ENCODE measurements at regions not wholly inside any gene's neighbourhood (a gene's known extent, or its start where the extent isn't known, plus 50 kb on each side); places are given as distances from the start of the nearest gene placed in this dataset.

- Histone ChIP-seq H3K4me1 (ENCODE audit: insufficient read depth, low read length) (no peaks in the 10 kb centered on the region), H3K4me3 (ENCODE audit: low read length) (no peak overlapping the region), H3K9ac (ENCODE audit: low read length) (no peak overlapping the region), H3K27me3 (ENCODE audit: low read length) (peaks cover 13% of the 10 kb centered on the region), H3K79me2 (ENCODE audit: low read length) (no peaks in the 10 kb centered on the region), H4K20me1 (ENCODE audit: low read length) (no peaks in the 10 kb centered on the region), H3K27ac (ENCODE audit: low read length) (no peak overlapping the region), H3K4me2 (ENCODE audit: low read length) (no peak overlapping the region), H3K9me2 (replicated peaks; ENCODE audit: low read length) (no peaks in the 10 kb centered on the region), H3F3A (ENCODE audit: low read length, unreplicated experiment) (no peaks in the 10 kb centered on the region), H3K36me3 (ENCODE audit: low read depth, low read length) (no peaks in the 10 kb centered on the region), H3K9me3 (ENCODE audit: low read length) (no peaks in the 10 kb centered on the region), H2AFZ (ENCODE audit: low read length) (no peak overlapping the region)
- no TSS peak for BruUV-seq (replicated peaks)
- DNase-seq (no peak), ATAC-seq (no peak)
- ChIA-PET POLR2A (ENCODE audit: unreplicated experiment) (no interaction called here), CTCF (no interaction called here)
- intact Hi-C loops (cut with micrococcal nuclease): no loop called here
- TF ChIP-seq CTCF (conservative IDR thresholded peaks at IDR 0.05; ENCODE audit: low read depth, low read length): no peak
- TF ChIP-seq EZH2phosphoT487 (IDR thresholded peaks at IDR 0.05; ENCODE audit: borderline replicate concordance, low read length): no peak
- no peak for TF ChIP-seq EZH2 (IDR thresholded peaks at IDR 0.05; ENCODE audit: low read length, unreplicated experiment)
Observed at GRCh38 chr4:57168982-57169381, 58.8 kb upstream of the IGFBP7 start.

- no peaks in the 10 kb centered on the region for H3K9me2 ChIP-seq (replicated peaks; ENCODE audit: low read length)
- no peaks in the 10 kb centered on the region for H3K9me3 ChIP-seq (ENCODE audit: low read length)
- ATAC-seq (peak; percentile 98), DNase-seq (peak; percentile 90)
- no peaks in the 10 kb centered on the region for H3K79me2 ChIP-seq (ENCODE audit: low read length)
- BruUV-seq (replicated peaks): no TSS peak
- no peaks in the 10 kb centered on the region for H3F3A ChIP-seq (ENCODE audit: low read length, unreplicated experiment)
- no peaks in the 10 kb centered on the region for H4K20me1 ChIP-seq (ENCODE audit: low read length)
- H3K27me3 ChIP-seq (ENCODE audit: low read length): peaks cover 13% of the 10 kb centered on the region
- H3K36me3 ChIP-seq (ENCODE audit: low read depth, low read length): no peaks in the 10 kb centered on the region
- H3K4me3 ChIP-seq (ENCODE audit: low read length): peak overlapping the region; percentile 83
- POLR2A ChIA-PET (ENCODE audit: unreplicated experiment): interaction anchor here (0.6 kb wide), 1 partner anchor 319 kb away, joined by 3 read pairs; no protein-coding TSS in a partner anchor
- peak overlapping the region; percentile 100 for H3K4me2 ChIP-seq (ENCODE audit: low read length)
- TF ChIP-seq CTCF (conservative IDR thresholded peaks at IDR 0.05; ENCODE audit: low read depth, low read length) (peak; percentile 85), EZH2 (IDR thresholded peaks at IDR 0.05; ENCODE audit: low read length, unreplicated experiment) (no peak), EZH2phosphoT487 (IDR thresholded peaks at IDR 0.05; ENCODE audit: borderline replicate concordance, low read length) (no peak)
- peaks cover 6% of the 10 kb centered on the region; the same call in 1 of the 2 replicates for H3K4me1 ChIP-seq (ENCODE audit: insufficient read depth, low read length)
- peak overlapping the region; percentile 70 for H3K9ac ChIP-seq (ENCODE audit: low read length)
- H2AFZ ChIP-seq (ENCODE audit: low read length): peak overlapping the region; percentile 100
- intact Hi-C loops (cut with micrococcal nuclease): loop anchor here (2.0 to 5.0 kb wide), 4 partner anchors 125 to 279 kb away; no protein-coding TSS in a partner anchor
- CTCF ChIA-PET: interaction anchor here (0.6 to 1.6 kb wide), 7 partner anchors 47 to 1005 kb away, joined by 3 to 6 read pairs (median 4); no protein-coding TSS in a partner anchor
- H3K27ac ChIP-seq (ENCODE audit: low read length): no peak overlapping the region
Observed at GRCh38 chr4:57163530-57164459, 53.6 kb upstream of the IGFBP7 start.

Data from PC-3 (cell line).